CD14-positive monocyte (primary cell): ENCODE measurements at regions not wholly inside any gene's neighbourhood (a gene's known extent, or its start where the extent isn't known, plus 50 kb on each side); places are given as distances from the start of the nearest gene placed in this dataset.

Experiments used
- DNase-seq, 3 donors: peaks; one replicate each; pipeline ENCODE4 v3.0.0-alpha.2; 2011 to 2022
- H2AFZ ChIP-seq: 2 replicates; pipeline ENCODE4 v1.6.0; 2012; ENCODE audit warnings: mild to moderate bottlenecking, low read depth, low read length, inconsistent platforms; ENCODE audit not compliant: insufficient read depth, poor library complexity, severe bottlenecking
- H3K27ac ChIP-seq, 2 donors: 1 replicate in 1 of 2; 2 replicates in 1 of 2; pipeline ENCODE4 v1.5.1; 2012 to 2013; ENCODE audit warnings: low read length in 2 of 2, control low read depth in 1 of 2, inconsistent platforms in 1 of 2, low read depth in 1 of 2, mild to moderate bottlenecking in 1 of 2
- H3K27me3 ChIP-seq, 2 donors: one replicate each; pipeline versions ENCODE4 v1.6.0 to v1.6.1; 2011 to 2013; ENCODE audit warnings: low read length in 2 of 2; ENCODE audit not compliant: control insufficient read depth in 2 of 2, insufficient read depth in 2 of 2
- H3K36me3 ChIP-seq, 2 donors: replicated peaks in 1 of 2; 1 replicate in 1 of 2; 2 replicates in 1 of 2; pipeline versions ENCODE4 v1.5.1 to v1.6.1; 2012 to 2013; ENCODE audit warnings: low read length in 2 of 2, control low read depth in 1 of 2, inconsistent platforms in 1 of 2, mild to moderate bottlenecking in 1 of 2; ENCODE audit not compliant: insufficient read depth in 2 of 2, control insufficient read depth in 1 of 2
- H3K4me1 ChIP-seq, 2 donors: 1 replicate in 1 of 2; 2 replicates in 1 of 2; pipeline versions ENCODE4 v1.5.1 to v1.6.1; 2012 to 2013; ENCODE audit warnings: low read length in 2 of 2, control low read depth in 1 of 2, inconsistent platforms in 1 of 2, mild to moderate bottlenecking in 1 of 2, moderate library complexity in 1 of 2; ENCODE audit not compliant: insufficient read depth in 2 of 2, control insufficient read depth in 1 of 2
- H3K4me2 ChIP-seq: replicated peaks from 2 replicates; pipeline ENCODE3; 2012; ENCODE audit warnings: low read length, moderate library complexity, mild to moderate bottlenecking; ENCODE audit not compliant: poor library complexity, severe bottlenecking; ENCODE audit errors: extremely low read depth
- H3K4me3 ChIP-seq, 3 experiments: fragments of 200-600 bp in 1 of 3; sonication (generic) in 1 of 3; replicated peaks in 1 of 3; 1 replicate in 2 of 3; 2 replicates in 1 of 3; pipeline ENCODE4 v1.5.1; 2011 to 2013; ENCODE audit warnings: low read length in 3 of 3, mild to moderate bottlenecking in 3 of 3, control low read depth in 2 of 3, low read depth in 2 of 3, inconsistent platforms in 1 of 3, moderate library complexity in 1 of 3
- H3K79me2 ChIP-seq: 2 replicates; pipeline ENCODE4 v1.6.0; 2012; ENCODE audit warnings: mild to moderate bottlenecking, control low read depth, inconsistent platforms, low read length, moderate library complexity; ENCODE audit not compliant: insufficient read depth
- H3K9ac ChIP-seq: 2 replicates; pipeline ENCODE4 v1.6.0; 2017; ENCODE audit warnings: low read length, mild to moderate bottlenecking; ENCODE audit not compliant: insufficient read depth, poor library complexity, severe bottlenecking
- H3K9me3 ChIP-seq, 2 donors: replicated peaks in 1 of 2; 1 replicate in 1 of 2; 2 replicates in 1 of 2; pipeline versions ENCODE4 v1.5.1 to v1.6.1; 2012 to 2013; ENCODE audit warnings: low read length in 2 of 2, control low read depth in 1 of 2; ENCODE audit not compliant: control insufficient read depth in 1 of 2, insufficient read depth in 1 of 2
- H4K20me1 ChIP-seq: 2 replicates; pipeline ENCODE4 v1.6.0; 2012; ENCODE audit warnings: mild to moderate bottlenecking, low read length, control low read depth, moderate library complexity; ENCODE audit not compliant: insufficient read depth
- H3K27ac Mint-ChIP-seq, 7 donors: one replicate each; pipeline ENCODE4 v1.8.0; 2020; ENCODE audit warnings: mild to moderate bottlenecking in 7 of 7, mixed read lengths in 7 of 7, moderate library complexity in 6 of 7, inconsistent platforms in 2 of 7
- H3K27me3 Mint-ChIP-seq, 3 donors: one replicate each; pipeline ENCODE4 v1.8.0; 2021 to 2022; ENCODE audit warnings: low read depth in 3 of 3, mild to moderate bottlenecking in 3 of 3, mixed read lengths in 3 of 3, moderate library complexity in 3 of 3, inconsistent platforms in 1 of 3
- H3K36me3 Mint-ChIP-seq, 2 donors: one replicate each; pipeline ENCODE4 v1.8.0; 2020; ENCODE audit warnings: mixed read lengths in 2 of 2, inconsistent platforms in 1 of 2, mild to moderate bottlenecking in 1 of 2
- H3K4me1 Mint-ChIP-seq: one replicate; pipeline ENCODE4 v1.8.0; 2020; ENCODE audit warnings: mild to moderate bottlenecking, mixed read lengths
- H3K4me3 Mint-ChIP-seq, 2 donors: one replicate each; pipeline ENCODE4 v1.8.0; 2020; ENCODE audit warnings: mild to moderate bottlenecking in 2 of 2, mixed read lengths in 2 of 2, moderate library complexity in 1 of 2
- H3K9me3 Mint-ChIP-seq, 7 donors: one replicate each; pipeline ENCODE4 v1.8.0; 2020 to 2022; ENCODE audit warnings: mixed read lengths in 7 of 7, mild to moderate bottlenecking in 6 of 7, moderate library complexity in 6 of 7, inconsistent platforms in 2 of 7
- CTCF ChIP-seq: fragments of 200-600 bp; IDR thresholded peaks from one replicate; pipeline ENCODE4 v1.8.0; 2022; ENCODE audit warnings: antibody characterized with exemption, mild to moderate bottlenecking
- WGBS: methylation state at CpG from one replicate; pipeline ENCODE4 v1.1.5; 2013; ENCODE audit warnings: missing lambda C conversion rate; ENCODE audit not compliant: insufficient coverage; 5-methylcytosine and 5-hydroxymethylcytosine counted together
- intact Hi-C, 2 donors: fragments of 100-400 bp; cut with micrococcal nuclease; formaldehyde crosslinking; loops; one replicate each; pipeline versions ENCODE4 v1.15.0 to v1.15.1; 2023

GRCh38 chr9:129358621-129359154 lies 180.6 kb upstream of the IER5L start:
- Histone ChIP-seq H3K36me3 (no peaks in the 10 kb centered on the region), H3K9me3 (peaks cover 11 to 15% of the 10 kb centered on the region in 2 donors), H3K27me3 (no peaks in the 10 kb centered on the region), H3K4me1 (peaks cover 0 to under 1% of the 10 kb centered on the region in 2 donors), H2AFZ (no peak overlapping the region), H4K20me1 (no peaks in the 10 kb centered on the region), H3K4me3 (no peak overlapping the region), H3K27ac (no peak overlapping the region), H3K9ac (no peak overlapping the region), H3K4me2 (no peak overlapping the region), H3K79me2 (no peaks in the 10 kb centered on the region)
- WGBS = 68% methylated on average over 6 of the region's 12 CpGs
- Mint-ChIP-seq H3K9me3 (peaks cover 7 to 17% (median 13%) of the 10 kb centered on the region in 7 donors), H3K4me3 (no peak overlapping the region), H3K4me1 (peaks cover 7% of the 10 kb centered on the region), H3K27ac (peak overlapping the region in 2 of 7 donors; percentile 20 to 55), H3K27me3 (peaks cover 2 to 4% (median 3%) of the 10 kb centered on the region in 3 donors), H3K36me3 (peaks cover 0 to 6% of the 10 kb centered on the region in 2 donors)
- TF ChIP-seq CTCF = no peak
- DNase-seq = no peak
- intact Hi-C loops = no loop called here

- WGBS = 90% methylated on average over 4 of the region's 6 CpGs
- H3K4me1 Mint-ChIP-seq = peaks cover 12% of the 10 kb centered on the region
- H3K4me3 Mint-ChIP-seq = no peak overlapping the region
- no peak overlapping the region for H3K4me2 ChIP-seq
- no peak overlapping the region for H3K4me3 ChIP-seq
- no peaks in the 10 kb centered on the region for H4K20me1 ChIP-seq
- TF ChIP-seq CTCF = no peak
- peaks cover 2 to 4% (median 3%) of the 10 kb centered on the region in 3 donors for H3K27me3 Mint-ChIP-seq
- peaks cover 7 to 17% (median 13%) of the 10 kb centered on the region in 7 donors for H3K9me3 Mint-ChIP-seq
- H3K36me3 ChIP-seq = no peaks in the 10 kb centered on the region
- peaks cover 6 to 9% of the 10 kb centered on the region in 2 donors for H3K4me1 ChIP-seq
- no peak overlapping the region for H3K27ac ChIP-seq
- intact Hi-C loops = no loop called here
- no peak overlapping the region for H2AFZ ChIP-seq
- DNase-seq = no peak
- H3K27ac Mint-ChIP-seq = no peak overlapping the region
- no peak overlapping the region for H3K9ac ChIP-seq
- H3K79me2 ChIP-seq = no peaks in the 10 kb centered on the region
- no peaks in the 10 kb centered on the region for H3K27me3 ChIP-seq
- H3K36me3 Mint-ChIP-seq = peaks cover 0 to 6% of the 10 kb centered on the region in 2 donors
- peaks cover 11 to 15% of the 10 kb centered on the region in 2 donors for H3K9me3 ChIP-seq
Observed at GRCh38 chr9:129357773-129358245, 179.7 kb upstream of the IER5L start.
